HG03066 (cell line): ENCODE measurements at regions not wholly inside any gene's neighbourhood (a gene's known extent, or its start where the extent isn't known, plus 50 kb on each side); places are given as distances from the start of the nearest gene placed in this dataset.
A peak's percentile ranks its signal among the peaks of the same experiment; 100 is the strongest.

ENCODE experiments used
- ATAC-seq: cut with Tn5 transposase; IDR thresholded peaks from one replicate; pipeline ENCODE4 v1.9.1; 2021; ENCODE audit warnings: low read depth; ENCODE audit not compliant: unreplicated experiment

- peak; percentile 44 for ATAC-seq
Observed at GRCh38 chr14:34931206-34931605, 51.6 kb upstream of the SRP54 start.

- ATAC-seq, result peak; percentile 79
Observed at GRCh38 chr14:34930591-34931091, 52.2 kb upstream of the SRP54 start.

GRCh38 chr14:34926552-34926951, 51.4 kb upstream of the BAZ1A start:
- no peak for ATAC-seq
